GM23248 (cell line): ENCODE measurements at regions not wholly inside any gene's neighbourhood (a gene's known extent, or its start where the extent isn't known, plus 50 kb on each side); places are given as distances from the start of the nearest gene placed in this dataset.

Source experiments
- EZH2 ChIP-seq: fragments of 200-600 bp; sonication (generic); IDR thresholded peaks from 2 replicates; pipeline ENCODE4 v1.6.1; 2018; ENCODE audit warnings: antibody characterized with exemption, mild to moderate bottlenecking; ENCODE audit not compliant: insufficient read depth, poor library complexity, severe bottlenecking
- EZH2phosphoT487 ChIP-seq: fragments of 200-600 bp; sonication (generic); IDR thresholded peaks from 2 replicates; pipeline ENCODE4 v1.6.1; 2018; ENCODE audit warnings: antibody characterized with exemption, moderate library complexity, mild to moderate bottlenecking, low read depth; ENCODE audit not compliant: insufficient read depth

DNA sequence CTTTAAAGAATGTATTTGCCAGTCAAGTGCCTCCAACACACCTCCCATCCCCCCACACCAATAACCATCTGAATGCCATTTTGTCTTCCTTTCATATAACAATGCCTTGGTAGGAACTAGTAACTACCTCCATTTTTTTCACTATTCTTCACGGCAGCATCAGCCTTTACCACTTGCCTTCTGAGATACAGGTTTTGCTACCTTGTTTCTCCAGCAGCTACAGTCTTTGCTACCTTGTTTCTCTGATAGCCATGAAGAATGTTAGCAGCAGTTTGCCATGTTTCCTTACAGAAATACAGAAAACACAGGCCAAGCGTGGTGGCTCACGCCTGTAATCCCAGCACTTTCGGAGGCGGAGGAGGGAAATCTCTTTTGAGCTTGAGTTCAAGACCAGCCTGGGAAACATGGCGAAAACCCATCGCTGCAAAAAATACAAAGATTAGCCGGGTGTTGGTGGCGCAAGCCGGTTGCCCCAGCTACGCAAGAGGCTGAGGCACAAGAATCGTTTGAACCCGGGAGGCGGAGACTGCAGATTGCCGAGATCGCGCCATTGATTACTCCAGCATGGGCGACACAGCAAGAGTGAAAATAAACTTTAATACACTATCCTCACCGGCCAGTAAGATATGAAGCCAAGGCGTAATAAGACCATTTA is 100.9 kb downstream of the HFE start:
- TF ChIP-seq EZH2 (no peak), EZH2phosphoT487 (no peak)
